GM18870 (cell line): ENCODE measurements at regions not wholly inside any gene's neighbourhood (a gene's known extent, or its start where the extent isn't known, plus 50 kb on each side); places are given as distances from the start of the nearest gene placed in this dataset.

Source experiments
- ATAC-seq: cut with Tn5 transposase; IDR thresholded peaks from one replicate; pipeline ENCODE4 v1.9.1; 2021; ENCODE audit warnings: moderate library complexity; ENCODE audit not compliant: unreplicated experiment

- no peak for ATAC-seq
These were observed 63.4 kb upstream of the SIRPG start for GRCh38 chr20:1720845-1721475.

- no peak for ATAC-seq
These were observed 62.6 kb upstream of the SIRPG start for GRCh38 chr20:1720226-1720625.

GRCh38 chr20:1718604-1719384 is 61.2 kb upstream of the SIRPG start:
- no peak for ATAC-seq

- ATAC-seq = no peak
These were observed 55.4 kb upstream of the SIRPG start for GRCh38 chr20:1712634-1713624.

GRCh38 chr20:1711826-1712601 is 54.4 kb upstream of the SIRPG start:
- no peak for ATAC-seq

- ATAC-seq = no peak
These were observed 53.7 kb upstream of the SIRPG start for GRCh38 chr20:1711266-1711665.

- ATAC-seq = no peak
These were observed 52.9 kb upstream of the SIRPG start for GRCh38 chr20:1710484-1710883.

- no peak for ATAC-seq
These were observed 50.2 kb upstream of the SIRPG start for GRCh38 chr20:1707588-1708449.
